ENCODE measurements at regions not wholly inside any gene's neighbourhood (a gene's known extent, or its start where the extent isn't known, plus 50 kb on each side); places are given as distances from the start of the nearest gene placed in this dataset.
"Not testable (repeated sequence)": the region's sequence is repeated elsewhere in the genome, so short reads cannot be mapped to it uniquely, and the experiment has no call there.

DNA sequence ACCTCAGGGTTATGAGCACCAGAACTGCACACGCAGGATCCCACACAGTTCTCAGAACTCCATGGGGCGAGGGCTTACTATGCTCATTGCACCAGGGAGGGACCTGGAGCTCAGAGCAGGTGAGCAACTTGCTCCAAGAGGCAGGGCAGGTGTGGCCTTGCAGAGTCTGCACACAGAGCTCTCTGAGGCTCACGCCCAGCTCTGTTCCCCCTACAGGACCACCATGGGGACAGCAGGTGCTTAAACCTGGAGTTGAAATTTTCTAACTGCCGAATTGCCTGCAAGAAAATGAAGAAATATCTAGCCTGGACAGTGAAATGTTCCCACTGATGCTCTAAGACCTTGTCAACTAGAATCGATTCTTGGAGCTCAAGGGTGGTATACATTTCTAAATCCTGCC is 49.9 kb upstream of the MSMB start:
- H3K4me3 ChIP-seq (ENCODE audit: low read depth, low read length); DNase-seq (ENCODE audit: low read depth): not testable (repeated sequence)

DNA sequence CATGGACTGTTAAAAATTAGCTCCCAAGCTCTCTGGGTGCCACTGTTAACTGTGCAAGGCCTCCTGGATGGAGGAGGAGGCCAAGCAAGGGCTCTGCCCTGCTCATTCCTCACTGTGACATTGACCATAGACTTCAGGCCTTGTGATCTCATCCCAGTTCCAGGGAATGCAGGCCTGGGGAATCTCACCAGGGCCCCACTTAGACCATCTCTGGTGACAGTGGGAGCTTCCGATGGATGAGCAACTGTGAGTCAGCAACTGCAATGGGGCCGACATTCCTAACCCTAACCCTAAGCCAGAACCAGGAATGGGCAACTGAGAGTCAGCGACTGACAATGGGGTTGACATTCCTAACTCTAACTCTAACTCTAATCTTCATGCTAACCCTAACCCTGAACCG is 50.4 kb upstream of the MSMB start:
- H3K4me3 ChIP-seq (ENCODE audit: low read depth, low read length): no peak overlapping the region
- TF ChIP-seq, protein P1, sequence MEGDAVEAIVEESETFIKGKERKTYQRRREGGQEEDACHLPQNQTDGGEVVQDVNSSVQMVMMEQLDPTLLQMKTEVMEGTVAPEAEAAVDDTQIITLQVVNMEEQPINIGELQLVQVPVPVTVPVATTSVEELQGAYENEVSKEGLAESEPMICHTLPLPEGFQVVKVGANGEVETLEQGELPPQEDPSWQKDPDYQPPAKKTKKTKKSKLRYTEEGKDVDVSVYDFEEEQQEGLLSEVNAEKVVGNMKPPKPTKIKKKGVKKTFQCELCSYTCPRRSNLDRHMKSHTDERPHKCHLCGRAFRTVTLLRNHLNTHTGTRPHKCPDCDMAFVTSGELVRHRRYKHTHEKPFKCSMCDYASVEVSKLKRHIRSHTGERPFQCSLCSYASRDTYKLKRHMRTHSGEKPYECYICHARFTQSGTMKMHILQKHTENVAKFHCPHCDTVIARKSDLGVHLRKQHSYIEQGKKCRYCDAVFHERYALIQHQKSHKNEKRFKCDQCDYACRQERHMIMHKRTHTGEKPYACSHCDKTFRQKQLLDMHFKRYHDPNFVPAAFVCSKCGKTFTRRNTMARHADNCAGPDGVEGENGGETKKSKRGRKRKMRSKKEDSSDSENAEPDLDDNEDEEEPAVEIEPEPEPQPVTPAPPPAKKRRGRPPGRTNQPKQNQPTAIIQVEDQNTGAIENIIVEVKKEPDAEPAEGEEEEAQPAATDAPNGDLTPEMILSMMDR (IDR thresholded peaks at IDR 0.05; ENCODE audit: insufficient read depth, low read depth, low read length, missing control alignments): no peak
- no peak for DNase-seq (ENCODE audit: low read depth)

DNA sequence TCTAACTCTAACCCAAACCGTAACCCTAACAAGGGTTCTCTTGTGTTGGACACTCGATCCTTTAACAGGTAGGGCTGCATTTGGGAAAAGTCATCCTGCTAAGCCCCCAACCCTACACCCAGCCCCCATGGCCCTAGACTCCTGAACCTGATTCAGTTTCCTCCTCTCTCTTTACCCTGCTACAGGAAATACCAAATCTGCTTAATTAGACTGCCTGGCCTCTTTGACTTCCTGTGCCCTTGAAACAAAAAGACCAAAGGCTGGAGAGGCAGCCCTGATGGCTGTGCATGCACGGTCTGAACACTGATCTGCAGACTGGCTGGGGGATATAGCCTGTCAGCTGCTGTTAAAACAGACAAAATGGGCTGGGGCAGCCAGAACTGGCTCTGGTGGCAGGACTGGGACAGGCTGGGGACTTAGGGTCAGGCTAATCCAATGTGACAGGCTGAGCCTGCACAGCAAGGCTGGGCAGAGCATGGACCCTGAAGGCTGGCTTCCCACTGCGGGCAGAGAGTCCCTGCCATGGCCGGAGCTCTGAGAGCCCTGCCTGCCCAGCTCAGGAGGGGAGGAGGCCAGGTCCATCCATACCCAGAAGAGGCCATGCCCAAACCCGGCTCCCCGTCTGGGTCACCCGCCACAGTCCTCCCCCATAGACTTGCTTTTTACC is 51.0 kb upstream of the MSMB start:
- peak; percentile 33 for DNase-seq (ENCODE audit: low read depth)
- H3K4me3 ChIP-seq (ENCODE audit: low read depth, low read length): no peak overlapping the region
- TF ChIP-seq, protein P1 (IDR thresholded peaks at IDR 0.05; ENCODE audit: insufficient read depth, low read depth, low read length, missing control alignments): no peak

DNA sequence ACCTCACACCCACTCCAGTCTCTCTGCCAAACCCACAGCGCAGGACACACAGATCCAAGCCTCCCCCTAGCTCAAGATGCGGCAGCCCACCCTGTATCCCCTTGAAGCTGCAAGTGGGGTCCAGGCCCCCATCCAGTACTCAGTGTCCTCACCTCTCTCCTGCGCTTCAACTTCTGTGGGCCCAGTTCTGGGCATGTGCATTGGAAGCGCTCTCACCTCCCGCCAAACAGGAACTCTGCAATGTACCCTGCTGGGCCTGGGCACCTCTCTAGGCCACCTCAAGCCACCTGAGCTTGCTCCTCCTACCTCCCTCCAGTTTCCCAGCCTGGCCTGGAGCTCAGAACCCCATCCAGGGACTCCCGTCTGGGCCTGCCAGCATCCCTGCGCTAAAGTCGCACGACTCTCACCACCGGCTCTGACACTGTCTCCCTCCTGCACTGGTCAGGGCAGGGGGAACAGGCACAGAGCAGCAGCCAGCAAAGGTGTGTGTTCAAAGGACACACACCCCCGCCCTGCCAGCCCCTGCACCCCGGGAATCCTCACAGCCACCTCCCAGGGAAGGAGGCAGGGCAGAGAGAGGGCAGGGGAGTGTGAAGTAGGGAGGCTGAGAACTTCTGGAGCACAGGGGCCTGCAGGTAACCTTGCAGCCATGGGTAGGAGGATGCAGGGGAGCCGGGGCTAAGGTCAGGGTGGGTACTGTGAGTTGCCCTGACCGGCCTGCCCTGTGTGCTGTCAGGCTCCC is 51.7 kb upstream of the MSMB start:
- no peak for DNase-seq (ENCODE audit: low read depth)
- TF ChIP-seq, protein P1 (IDR thresholded peaks at IDR 0.05; ENCODE audit: insufficient read depth, low read depth, low read length, missing control alignments): no peak
- no peak overlapping the region for H3K4me3 ChIP-seq (ENCODE audit: low read depth, low read length)

DNA sequence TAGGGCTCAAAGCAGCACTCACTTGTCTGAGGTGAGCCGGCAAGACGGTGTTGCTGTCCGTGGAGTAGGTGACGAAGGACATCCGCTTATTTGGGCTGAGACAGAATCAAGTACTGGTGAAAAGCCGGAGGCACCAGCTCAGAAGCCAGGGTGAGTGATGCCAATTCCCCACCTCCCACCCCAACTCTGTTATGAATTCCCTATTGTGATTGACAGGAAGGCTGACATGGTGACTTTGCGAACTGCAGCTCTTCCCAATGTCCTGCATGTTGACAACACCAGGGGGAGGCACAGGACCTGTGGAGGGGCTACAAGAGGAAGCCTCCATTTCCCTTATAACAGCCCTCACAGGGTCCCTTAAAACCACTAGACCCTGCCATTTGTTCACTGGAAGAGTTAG is 52.3 kb upstream of the MSMB start:
- DNase-seq (ENCODE audit: low read depth): no peak
- TF ChIP-seq, protein P1 (IDR thresholded peaks at IDR 0.05; ENCODE audit: insufficient read depth, low read depth, low read length, missing control alignments): no peak
- no peak overlapping the region for H3K4me3 ChIP-seq (ENCODE audit: low read depth, low read length)

DNA sequence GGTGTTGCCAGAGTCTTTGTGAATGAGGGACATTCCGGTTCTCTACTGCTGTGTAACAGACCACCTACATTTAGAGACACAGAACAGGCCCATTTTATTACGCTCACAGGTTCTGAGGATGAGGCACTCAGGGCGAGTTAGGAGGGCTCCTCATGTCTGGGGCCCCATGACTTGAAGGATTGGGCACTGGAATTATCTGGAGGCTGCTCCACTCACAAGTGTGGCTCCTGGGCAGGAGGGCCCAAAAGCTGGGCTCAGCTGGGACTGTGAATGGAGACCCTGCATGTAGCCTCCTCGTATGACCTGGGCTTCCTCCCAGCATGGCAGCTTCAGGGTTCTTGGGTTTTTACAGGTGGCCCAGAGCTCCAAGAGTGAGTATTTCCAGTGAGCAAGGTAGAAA is 52.9 kb upstream of the MSMB start:
- H3K4me3 ChIP-seq (ENCODE audit: low read depth, low read length); DNase-seq (ENCODE audit: low read depth): not testable (repeated sequence)

DNA sequence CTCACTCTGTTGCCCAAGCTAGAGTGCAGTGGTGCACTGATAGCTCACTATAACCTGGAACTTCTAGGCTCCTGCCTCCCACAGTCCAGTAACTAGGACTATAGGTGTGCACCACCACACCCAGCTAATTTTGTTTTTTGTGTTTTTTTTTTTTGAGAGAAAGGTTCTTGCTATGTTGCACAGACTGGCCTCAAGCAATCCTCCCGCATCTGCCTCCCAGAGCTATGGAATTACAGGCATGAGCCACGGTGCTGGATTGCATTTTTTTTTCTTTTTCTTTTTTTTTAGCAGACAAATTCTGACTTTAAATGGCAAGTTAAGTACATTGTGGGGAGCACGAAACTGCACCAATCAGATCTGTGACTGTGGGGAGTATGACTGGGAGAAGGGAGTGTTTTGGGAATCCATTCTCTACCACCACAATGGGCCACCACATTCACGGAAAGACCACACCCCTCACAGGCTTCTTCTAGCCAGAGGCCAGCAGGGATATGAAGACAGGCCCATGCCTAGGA is 58.1 kb upstream of the MSMB start:
- no peak overlapping the region for H3K4me3 ChIP-seq (ENCODE audit: low read depth, low read length)
- TF ChIP-seq, protein P1 (IDR thresholded peaks at IDR 0.05; ENCODE audit: insufficient read depth, low read depth, low read length, missing control alignments): no peak
- DNase-seq (ENCODE audit: low read depth): no peak

DNA sequence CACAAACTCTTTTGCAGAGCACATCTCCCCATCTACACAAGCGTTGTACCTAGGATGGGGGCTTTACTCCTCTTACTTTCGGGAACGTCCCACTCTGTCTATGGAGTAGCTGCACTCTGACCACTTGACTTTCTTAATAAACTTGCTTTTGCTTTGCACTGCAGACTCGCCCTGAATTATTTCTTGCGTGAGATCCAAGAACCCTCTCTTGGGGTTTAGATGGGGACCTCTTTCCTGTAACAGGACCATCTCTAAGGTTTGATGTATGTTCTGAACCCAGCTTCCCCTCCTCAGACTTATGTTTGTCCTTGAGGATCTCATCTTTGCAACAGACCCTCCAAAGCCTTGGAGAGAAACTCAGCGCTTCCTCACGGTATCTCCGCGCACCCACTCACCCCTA is 59.3 kb upstream of the MSMB start:
- not testable (repeated sequence) for DNase-seq (ENCODE audit: low read depth); H3K4me3 ChIP-seq (ENCODE audit: low read depth, low read length)

DNA sequence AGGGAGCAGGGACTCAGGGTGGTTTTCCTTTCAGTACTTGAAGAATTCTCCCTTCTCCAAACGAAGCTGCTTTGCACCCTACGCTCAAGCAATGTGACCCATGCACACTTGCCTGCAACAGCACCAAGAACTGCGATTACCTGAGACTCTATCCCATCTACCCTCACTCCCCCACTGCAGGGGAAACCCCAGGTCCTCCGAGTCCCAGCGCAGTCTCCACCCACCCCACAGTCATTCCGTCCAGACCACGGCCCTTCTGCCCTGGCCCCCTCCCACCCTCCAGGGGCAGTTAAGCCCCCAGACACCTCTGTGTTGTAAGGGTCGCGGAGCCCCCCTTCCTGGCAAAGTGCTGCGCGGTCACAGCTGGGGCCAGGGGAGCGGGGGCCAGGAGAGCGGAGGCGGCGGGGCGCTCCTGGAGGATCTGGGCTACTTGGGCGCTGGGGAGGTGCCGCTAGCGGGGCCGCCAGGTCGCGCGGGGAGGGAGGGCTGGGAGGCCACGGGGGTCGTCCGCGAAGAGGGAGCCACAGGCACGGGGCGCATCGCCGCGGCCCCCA is 59.9 kb upstream of the MSMB start:
- peak overlapping the region; percentile 38; the same call in 1 of the 2 replicates for H3K4me3 ChIP-seq (ENCODE audit: low read depth, low read length)
- DNase-seq (ENCODE audit: low read depth): not testable (repeated sequence)

Data from GM12865 (cell line).